ENCODE measurements at regions not wholly inside any gene's neighbourhood (a gene's known extent, or its start where the extent isn't known, plus 50 kb on each side); places are given as distances from the start of the nearest gene placed in this dataset.

DNA sequence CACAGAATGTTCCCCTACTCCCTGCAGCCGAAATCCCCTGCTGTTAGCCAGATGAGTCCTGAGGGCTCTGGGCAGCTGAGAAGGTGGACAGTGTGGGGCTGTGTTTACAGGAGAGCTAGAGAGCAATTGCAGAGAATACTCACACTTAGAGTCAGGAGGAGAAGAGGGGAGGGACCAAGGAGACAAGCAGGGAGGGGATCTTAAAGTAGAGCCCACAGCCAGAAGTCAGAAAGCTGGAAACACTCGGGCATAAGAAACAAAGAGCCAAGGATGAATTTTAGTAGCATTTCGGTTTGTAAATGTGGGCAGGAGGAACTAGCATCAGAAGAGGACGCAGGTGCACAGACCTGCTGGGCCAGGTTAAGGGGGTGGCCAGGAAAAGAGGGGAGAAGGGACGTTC, 1435.9 kb downstream of the BRD1 start:
- TF ChIP-seq POLR2A (IDR thresholded peaks at IDR 0.05) = no peak
- no peak for TF ChIP-seq CTCF (IDR thresholded peaks at IDR 0.05)

All from adrenal gland (tissue), 5 donors.